Glomerular visceral epithelial cell (primary cell): ENCODE measurements at regions not wholly inside any gene's neighbourhood (a gene's known extent, or its start where the extent isn't known, plus 50 kb on each side); places are given as distances from the start of the nearest gene placed in this dataset.
A peak's percentile ranks its signal among the peaks of the same experiment; 100 is the strongest.

Experiments
- DNase-seq: peaks from one replicate; pipeline ENCODE4 v3.0.0-alpha.2; 2016; ENCODE audit errors: extremely low spot score

DNA sequence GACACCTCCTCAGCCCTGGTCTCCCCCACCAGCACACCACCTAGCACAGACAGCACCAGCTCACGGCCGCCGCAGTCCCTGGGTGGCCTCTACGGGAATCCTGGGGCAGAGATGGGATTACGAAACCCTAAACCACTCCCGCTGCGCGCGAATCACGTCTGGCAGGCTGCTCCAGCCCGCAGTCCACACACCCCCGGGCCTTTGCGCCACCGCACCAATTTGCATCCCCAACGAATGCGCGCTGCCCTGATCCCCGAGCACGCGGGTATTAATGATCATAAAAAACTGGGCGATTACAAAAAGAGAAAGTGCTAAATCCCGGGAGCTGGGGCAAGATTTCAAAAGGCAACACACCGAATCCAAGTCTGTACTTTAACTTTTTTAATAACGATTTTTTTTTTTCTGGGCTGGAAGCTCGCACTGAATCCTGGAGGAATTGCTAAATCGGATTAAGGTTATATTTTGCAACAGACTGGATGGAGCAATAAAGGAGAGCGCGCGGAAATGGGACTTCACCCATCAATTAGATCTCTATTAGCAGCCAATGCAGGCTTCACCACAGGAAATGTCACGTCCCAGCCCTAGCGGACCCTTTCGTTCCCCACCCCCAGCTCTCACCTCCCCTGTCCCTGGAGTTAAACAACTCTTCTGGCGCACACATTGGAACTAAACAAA lies 69.8 kb upstream of the TMEM33 start:
- no peak for DNase-seq

DNA sequence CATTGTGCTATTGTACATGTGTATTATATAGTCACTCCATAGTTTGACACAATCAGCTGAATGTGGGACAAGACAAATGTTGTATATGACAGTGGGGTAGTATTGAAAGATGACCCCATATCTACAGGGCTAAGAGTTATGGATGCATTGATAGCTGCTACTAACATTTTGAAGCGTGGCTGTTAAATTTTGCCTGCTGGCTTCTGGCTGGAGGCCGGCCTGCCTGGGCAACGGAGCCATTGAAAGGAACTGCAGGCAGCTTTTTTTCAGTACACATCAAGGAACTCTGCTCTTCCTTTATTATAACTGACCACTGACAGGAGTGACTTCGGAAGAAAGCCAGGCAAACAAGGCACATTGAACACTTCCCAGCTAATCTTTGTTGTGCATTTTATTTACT lies 76.1 kb upstream of the TMEM33 start:
- DNase-seq, result no peak

DNA sequence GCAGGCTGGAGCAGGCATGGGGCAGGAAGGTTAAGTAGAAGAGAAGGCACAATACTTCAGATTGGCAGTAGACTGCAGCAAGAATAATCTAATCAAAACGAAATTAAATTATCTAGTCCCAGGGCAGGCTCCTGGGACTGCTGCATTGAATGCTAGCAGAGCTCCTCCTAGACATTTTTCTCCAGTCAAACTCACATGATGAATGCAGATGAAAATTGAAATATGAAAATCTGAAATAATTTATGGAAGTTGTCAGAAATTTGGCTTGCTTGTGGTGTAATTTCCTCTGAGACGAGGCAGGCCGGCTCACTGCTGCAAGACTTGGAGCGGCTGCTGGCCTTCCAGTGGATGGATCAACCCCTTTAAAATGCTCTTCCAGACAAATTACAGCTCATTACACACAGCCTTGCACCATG lies 78.0 kb upstream of the TMEM33 start:
- DNase-seq, result no peak

DNA sequence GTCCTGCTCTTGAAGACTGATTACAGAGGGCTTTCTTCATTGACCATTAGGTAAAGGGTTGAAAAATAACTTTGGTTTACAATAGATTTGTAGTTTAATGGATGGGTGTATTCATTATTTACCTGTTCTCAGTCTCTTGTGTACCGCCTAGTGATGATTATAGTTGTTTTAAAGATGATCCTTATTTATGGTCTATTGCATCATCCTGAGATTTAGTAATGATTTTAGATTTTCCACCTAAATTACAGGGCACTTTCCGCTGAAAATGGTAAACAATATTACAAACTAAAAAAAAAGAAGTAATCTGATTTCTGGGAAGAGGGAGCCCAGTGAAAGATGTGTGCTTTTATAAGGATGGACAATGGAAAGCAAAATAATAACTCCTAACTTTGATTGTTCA lies 78.4 kb upstream of the TMEM33 start:
- no peak for DNase-seq

DNA sequence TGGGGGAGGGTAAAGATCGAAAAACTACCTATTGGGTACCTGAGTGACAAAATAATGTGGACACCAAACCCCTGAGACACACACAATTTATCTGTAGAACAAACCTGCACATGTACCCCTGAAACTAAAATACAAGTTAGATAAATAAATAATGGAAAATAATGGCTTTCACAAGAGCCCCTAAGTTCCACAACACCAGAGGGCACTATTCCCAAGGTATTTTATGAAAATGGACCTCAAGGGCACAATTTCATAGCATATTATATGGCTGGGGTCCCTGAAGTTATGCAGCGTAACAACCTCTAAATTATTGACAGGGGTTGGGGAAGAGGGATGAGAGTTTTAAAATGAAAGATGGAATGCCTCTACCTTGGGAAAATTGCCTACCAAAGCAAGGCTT lies 81.3 kb upstream of the TMEM33 start:
- DNase-seq, result no peak

DNA sequence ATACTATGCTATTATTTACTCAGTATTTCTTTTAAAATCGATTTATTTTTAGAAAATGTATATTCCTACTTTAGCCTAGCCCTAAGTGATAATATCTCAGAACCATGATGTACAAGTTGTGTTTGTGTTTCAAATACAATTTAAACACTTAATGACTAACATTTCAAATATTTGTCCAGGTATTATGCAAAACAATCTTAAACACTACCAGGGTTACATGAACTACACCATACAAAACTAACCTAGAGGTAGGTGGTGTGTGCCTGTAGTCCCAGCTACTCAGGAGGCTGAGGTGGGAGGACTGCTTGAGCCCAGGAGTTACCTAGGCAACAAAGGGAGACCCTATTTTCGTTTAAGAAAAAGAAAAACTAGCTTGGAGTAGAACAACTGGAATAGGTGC lies 83.0 kb upstream of the TMEM33 start:
- no peak for DNase-seq

DNA sequence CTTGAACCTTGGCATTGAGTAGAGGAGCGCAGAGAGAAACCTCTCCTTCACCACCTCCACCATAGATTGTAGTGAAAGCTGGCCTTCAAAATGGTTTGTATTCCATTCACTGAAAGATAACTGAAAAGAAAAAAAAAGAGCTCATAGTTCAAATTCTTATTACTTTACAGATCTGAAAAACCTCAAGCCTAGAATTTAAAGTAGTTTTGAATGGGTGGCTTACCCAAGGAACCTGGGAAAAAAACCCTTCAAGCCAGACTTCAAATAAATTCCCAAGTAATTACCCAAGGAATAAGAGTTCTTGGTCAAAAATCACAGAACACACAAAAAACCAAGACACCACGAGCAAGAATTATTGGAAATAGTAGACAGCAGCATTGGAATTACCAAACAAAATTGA lies 83.6 kb upstream of the TMEM33 start:
- no peak for DNase-seq

DNA sequence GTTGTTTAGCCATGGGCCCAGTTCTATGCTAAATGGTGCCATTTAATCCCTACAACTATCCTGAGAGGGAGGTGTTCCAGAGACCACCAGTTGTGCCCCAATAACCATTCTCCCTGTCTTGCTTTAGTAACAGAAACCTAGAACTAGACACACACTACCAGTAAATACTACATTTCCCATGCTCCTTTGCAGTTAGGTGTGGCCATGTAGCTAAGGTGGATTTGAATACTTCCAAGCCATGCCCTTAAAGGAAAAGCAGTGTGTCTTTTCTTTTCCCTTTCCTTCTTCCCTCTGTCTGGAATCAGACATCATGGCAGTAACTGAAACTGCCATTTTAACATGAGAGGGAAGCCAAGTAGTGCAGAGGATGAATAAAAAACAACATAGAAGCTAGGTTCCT lies 90.9 kb upstream of the TMEM33 start:
- DNase-seq, result no peak

DNA sequence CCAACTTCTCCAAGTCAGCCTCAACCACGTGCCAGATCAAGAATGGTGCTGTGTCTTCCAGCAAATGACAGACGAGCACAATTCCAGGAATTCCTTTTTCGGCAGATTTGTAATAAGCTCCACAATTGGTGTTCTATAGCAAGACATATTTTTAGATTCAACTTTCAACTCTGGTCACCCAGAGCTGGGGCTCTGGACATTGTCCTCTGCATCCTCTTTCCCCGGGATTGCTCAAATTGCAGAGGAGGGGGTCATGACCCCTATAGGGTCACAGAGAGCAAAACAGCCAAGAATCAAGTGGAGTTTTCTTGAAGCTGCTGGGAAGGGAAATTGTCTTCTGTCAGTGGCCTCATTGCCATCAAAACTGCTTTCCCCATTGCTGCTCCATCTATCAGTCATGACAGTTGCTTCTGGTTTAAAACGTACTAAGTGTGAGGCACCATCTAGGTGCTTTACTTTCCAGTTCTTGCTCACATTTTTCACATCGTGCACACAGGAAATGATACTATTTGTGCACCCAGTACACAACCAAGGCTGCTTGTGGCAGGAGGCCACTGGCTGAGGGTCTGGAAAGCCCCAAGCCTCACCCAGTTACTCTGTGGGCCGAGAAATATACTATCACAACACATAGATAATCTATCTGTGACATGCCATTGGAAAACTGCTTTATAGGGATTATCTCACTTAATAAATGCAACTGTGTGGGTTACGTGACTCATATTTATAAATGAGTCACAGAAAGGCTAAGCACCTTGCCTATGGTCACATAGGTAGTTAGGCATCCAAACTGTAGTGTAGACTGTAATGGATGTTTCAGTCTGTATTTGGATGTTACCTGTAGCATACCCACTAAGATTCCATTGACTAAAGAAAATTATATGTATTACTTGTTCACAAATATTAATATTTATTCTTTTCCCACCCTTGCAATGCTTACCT lies 91.7 kb upstream of the PHOX2B start:
- no peak for DNase-seq

DNA sequence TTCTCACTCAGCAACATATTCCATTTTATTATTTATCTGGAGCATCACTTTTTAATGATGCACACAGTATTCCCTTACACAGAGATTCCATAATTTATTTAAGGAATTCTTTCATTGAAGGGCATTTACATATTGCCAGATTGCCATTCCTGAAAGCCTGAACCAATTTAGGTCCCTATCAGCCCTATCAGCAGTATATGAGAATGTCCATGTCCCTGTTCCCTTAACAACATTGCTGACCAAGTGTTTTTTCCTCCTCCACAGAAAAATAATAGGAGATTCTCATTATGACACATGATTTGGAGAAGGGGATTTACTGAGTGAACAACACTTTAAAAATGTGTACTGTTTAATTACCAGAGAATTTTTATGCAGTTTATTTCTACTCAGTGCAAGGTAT lies 90.1 kb upstream of the PHOX2B start:
- DNase-seq, result no peak

DNA sequence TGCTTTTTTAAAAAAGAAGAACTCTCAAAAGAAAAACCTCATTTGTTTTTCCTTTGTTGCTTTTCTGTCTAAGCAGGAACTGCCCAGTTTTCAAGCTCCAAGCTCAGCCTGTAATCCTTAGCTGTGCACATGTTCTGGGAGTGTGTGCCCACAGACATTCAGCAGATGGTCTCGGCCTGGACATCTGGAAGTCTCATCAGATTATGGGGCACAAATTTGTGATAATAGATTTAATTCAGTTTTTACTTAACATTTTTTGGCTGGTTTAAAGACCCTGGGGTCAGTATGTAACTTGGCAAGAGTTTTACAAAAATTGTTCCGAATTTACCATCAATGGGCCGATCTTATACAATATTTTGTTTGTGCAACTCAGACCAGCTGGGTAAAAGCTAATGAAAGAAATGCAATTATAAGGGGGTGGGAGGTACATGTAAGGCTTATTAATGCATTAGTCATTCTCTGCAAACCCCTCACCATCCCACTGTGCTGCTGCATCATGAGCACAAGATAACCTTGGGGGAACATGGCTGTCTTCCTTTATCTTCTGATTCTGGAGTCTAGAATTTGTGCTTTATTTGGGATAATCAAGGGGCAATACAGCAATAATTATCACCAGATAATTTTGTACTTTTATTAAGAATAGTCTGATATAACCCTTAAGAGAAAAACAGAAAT lies 86.9 kb upstream of the PHOX2B start:
- no peak for DNase-seq

DNA sequence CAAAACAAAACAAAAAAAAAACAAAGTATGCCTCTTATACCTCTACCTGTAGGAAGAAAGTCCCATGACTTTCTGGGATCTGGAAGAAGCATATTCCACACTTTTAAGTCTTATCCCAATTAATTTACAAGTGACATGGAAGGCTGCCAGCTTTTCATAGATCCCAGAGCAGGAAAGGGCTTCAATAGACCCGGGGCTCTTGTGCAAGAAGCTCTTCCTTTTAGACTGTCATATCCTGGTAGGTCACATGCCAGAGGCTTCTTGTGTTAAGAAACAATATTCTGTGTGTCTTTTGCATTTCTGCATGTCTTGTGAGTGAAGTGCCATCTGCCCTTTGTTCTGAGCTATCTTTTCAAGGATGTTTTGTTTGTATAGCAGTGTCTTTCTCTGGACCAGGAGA lies 84.4 kb upstream of the PHOX2B start:
- DNase-seq, result no peak

DNA sequence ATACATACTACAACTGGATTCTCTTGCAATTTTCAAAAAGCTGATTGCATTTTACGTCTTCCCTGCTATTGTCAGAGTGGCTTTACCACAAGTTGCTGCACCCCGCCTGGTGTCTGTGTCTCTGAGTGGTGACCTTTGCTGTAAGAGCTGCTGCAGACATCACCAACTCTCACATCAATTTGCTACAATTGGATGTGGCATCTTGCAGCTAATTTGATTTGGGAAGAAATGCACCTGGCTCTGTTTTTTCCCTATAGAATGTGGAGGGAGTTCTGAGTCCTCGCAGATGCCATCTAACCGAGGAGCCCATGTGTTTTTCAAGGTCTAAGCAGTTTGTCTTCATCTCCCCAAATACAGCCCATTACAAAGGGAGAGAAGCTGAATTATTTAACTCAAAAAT lies 73.8 kb upstream of the PHOX2B start:
- no peak for DNase-seq

DNA sequence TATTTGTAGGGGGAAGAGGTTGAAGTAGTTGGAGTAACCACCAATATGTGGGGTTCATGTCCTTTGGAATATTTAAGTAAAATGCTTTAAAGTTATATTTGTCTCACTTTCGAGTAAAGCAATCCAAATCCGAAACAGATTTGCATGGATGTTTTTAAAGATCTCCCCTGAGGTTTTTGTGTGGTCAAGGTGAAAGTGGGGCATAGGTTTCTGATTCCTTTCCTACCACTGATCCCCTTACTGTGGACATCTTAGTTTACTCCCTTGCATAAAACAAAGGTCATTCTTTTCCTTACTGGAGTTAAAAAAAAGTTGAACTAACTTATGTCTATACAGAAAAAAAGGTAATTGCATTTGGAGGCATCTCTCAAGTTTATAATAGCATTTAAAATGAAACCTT lies 71.9 kb upstream of the PHOX2B start:
- DNase-seq, result no peak

DNA sequence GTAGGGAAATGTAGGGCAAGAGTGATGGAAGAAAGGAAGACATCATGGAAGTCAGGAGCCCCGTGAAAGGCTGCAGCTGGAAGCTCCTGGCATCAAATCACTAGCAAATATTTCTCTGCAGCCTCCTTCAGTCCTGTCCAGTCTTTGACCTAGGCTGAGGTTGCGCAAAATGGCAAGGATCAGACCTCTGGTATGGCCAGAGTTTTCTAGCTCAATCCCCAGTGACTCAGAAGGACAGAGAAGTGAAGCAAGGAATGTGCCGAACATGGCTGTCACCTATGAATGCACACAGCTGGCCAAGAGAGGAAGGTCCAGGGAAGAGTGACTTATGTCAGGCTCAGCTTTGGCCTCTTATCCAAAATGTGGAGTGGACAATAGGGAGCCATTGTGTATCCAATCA lies 71.1 kb upstream of the PHOX2B start:
- DNase-seq, result no peak

DNA sequence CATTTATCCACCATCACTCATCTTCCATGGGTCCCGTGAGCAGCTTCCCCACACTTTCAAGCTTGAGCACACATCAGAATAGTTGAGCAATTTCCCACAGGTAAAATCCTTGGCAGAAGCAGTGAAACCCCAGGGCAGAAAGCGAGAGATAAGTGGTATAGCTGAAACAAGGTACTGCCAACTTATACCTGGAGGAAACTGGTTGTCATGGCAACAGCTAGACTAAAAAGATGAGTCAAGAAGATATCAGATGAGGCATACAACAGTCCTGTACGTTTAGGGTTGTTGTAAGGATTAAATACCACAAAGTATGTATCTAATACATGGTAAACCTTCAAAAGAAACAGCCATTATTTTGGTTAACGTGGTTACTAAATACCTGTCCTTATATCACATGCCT lies 66.9 kb upstream of the PHOX2B start:
- no peak for DNase-seq

DNA sequence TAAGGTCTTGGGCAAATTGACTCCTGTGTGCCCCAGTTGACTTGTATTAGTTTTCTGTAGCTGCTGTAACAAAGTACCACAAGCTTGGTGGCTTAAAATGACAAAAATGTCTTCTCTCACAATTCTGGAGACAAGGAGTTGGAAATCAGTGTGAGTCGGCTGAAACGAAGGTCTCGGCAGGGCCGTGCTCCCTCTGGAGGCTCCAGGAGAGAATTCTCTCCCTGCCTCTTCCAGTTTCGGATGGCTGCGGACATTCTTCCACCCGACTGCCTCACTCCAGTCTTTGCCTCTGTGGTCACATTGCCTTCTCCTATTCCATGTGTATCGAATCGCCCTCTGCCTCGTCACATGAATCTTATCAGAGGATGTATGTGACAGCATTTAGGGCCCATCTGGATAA lies 66.0 kb upstream of the PHOX2B start:
- peak; percentile 20 for DNase-seq

DNA sequence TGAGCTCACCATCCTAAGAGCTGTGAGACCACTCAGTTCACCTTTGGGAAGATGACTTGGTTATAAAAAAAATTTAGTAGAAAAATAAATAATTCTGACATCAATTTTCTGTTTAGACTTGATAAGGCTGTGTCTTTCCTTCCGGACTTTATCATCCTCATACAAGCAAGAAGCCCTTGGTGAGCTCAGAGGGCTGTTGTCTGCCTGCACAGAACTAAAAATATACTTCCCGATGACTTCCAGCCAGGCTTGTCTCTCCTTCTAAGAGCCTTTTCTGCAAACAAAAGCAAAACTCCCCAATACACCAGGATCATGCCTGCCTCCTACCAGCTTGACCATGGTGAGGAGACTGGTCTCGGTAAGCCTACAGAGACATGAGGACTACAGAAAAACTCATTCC lies 58.3 kb upstream of the PHOX2B start:
- DNase-seq, result no peak

DNA sequence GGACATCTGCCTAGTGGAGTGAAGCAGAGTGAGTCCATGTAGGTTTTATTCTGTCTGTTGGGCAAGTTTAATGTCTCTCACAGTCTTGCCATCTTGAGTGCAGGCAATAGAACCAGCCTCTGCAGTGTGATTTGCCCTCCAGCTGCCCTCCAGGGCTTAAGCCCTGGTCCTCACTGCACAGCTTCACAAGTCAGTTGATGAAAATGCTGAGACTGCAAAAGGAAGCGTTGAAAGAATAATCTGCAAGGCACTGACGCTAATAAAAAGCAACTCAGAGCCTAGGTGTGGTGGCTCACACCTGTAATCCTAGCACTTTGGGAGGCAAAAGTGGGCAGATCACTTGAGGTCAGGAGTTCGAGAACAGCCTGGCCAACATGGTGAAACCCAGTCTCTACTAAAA lies 54.1 kb upstream of the PHOX2B start:
- no peak for DNase-seq

DNA sequence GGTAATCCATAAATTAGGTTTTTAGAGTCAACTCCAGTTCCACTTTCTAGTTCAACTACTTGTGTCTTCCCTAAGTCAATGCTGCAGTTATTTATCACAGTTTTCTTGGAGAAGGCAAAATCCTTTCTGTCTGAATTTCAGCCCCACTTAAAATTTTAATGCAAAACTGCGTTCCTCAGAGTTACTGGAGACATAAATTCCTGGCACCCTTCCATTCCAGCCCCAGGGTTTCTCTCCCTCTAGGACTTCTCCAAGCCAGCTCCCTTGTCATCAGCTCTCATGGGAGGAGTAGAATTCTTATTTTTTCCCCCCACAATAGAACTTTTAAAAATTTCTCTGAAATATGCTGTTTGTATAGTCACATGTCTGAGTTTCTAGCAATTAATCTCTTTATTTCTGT lies 50.6 kb upstream of the PHOX2B start:
- DNase-seq, result no peak
